Occipital lobe (tissue), 1 donor: ENCODE measurements at regions not wholly inside any gene's neighbourhood (a gene's known extent, or its start where the extent isn't known, plus 50 kb on each side); places are given as distances from the start of the nearest gene placed in this dataset.

ENCODE experiments used
- DNase-seq: peaks from one replicate; lab custom pipeline; 2025; lab: John Stamatoyannopoulos, UW

GRCh38 chr22:34150023-34150422 is 229.7 kb upstream of the LARGE1 start:
- no peak for DNase-seq

GRCh38 chr22:34159491-34159890 is 239.2 kb upstream of the LARGE1 start:
- no peak for DNase-seq

DNA sequence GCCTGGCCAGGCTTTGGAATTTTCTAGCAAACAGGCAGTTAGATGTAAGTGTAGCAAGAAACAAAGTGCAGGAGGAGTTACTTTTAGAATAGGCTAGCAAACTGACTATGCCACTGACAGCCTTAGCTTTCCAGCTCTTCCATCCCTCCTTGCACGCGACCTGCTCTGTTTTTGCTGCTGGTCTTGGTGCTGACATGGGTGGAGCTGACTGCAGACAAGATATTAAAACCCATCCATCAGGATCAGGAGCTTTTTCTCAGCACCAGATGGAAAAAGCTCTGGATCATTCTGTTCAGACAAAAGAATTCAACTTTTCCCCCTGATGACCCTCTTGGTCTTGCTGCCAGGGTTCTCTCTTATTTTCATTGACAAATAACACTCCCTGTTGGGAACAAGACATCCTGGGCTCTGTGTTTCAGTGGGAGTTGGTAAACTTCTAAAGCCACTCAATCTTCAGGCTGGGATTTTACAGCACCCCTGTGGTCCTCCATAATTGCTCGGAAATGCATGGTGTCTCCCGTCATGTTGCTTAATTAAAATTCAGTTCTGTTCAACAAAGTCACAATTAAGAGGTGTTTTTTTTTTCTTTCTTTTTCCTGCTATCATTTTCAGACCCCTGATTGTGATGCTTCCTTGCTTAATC is 240.0 kb upstream of the LARGE1 start:
- DNase-seq: no peak

DNA sequence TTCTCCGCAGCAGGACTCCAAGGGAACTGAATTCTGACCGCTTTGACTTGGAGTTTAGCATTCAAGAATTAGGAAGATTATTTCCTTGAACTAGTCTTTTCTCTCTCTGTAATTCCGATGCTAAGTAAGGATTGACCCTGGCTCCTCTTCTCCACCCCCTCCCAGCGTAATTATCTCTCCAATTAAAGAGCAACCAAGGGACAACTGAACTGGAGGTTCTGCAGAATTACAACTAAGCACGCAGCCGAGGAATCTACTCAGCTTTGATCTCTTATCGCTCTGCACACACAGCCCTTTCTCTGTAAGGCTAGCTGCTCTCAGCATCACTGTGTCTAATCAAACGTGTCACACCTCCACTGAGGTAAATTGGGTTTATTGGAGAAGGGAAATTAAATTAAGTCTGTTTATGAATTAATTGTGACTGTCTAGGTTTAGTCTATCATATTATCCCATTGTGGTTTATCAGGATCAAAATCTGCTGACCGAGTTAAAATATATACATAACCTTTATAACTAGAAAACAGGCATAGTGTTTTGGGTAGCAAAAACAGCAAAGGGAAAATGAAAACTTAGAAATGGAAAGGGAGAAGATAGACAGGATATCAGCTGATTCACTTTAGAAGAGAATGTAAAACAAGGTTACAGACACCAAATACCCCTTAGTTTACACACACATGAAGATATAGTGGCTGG is 241.3 kb upstream of the LARGE1 start:
- DNase-seq: no peak

DNA sequence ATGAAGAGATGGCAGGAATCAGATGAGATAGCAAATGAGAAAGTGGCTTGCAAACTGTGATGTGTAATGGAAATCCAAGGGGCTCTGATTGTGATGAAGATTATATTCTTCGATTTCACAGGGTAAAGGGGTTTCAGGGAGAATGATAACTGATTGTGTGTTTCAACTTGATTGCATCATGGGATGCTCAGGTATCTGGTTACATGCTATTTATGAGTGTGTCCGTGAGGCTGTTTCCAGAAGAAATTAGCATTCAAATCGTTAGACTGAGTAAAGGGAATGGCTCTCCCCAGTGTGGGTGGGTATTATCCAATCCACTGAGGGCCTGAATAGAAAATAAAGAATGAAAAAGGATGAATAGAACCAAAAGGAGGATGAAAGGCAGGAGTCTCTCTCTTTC is 278.7 kb upstream of the LARGE1 start:
- no peak for DNase-seq

DNA sequence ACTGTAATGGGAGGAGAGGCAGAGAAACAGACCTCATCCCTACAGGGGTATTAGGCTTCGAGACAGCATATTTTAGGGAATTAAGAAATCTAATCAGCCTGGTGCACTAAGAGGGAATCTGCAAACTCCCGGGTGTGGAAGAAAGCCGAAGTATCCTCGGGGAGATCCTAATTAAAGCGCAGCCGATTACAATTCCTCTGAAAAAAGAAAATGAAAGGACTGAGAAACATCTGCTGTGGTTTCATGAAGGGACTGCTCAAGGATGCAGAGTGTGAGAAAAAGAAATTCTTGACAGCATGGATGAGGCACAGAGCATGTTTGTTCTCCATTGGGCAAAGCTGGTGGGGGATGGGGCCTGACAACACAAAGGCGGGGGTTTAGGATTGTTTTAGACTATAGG is 290.0 kb upstream of the LARGE1 start:
- DNase-seq: no peak

DNA sequence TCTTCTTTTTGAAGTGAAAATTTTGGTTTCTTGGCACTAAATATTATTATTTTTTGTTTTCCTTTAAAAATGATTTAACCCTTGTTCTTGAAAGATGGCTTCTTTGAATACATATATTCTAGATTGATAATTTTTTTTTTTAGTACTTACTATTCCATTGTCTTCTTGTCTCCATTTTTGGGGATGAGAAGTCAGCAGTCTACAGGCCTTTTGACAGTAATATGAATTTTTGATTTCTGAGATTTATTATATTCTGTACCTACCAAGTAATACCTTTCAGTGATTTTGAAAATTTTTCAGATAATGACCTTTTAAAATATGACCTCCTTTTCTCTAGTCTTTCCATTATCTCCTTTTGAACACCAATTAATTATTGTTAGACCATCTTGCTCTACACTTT is 294.1 kb upstream of the LARGE1 start:
- no peak for DNase-seq

DNA sequence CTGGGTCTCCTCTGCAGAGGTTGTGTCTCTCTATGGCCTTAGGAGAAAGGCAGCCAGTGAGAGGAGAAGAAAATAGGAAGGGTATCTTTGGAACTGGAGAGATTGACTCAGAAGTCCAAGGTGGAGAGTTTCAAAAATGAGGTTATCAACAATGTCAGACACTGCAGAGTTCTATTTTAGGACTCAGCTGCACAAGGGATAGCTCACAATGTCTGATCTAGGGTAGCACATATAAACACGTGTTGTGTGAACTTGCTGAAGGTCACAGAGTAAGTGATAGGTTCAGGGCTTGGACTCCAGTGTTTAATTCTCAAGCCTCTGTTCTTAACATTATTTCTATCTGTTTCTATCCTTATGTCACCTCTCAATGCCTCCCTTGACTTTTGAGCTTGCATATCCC is 305.0 kb upstream of the LARGE1 start:
- DNase-seq: no peak

DNA sequence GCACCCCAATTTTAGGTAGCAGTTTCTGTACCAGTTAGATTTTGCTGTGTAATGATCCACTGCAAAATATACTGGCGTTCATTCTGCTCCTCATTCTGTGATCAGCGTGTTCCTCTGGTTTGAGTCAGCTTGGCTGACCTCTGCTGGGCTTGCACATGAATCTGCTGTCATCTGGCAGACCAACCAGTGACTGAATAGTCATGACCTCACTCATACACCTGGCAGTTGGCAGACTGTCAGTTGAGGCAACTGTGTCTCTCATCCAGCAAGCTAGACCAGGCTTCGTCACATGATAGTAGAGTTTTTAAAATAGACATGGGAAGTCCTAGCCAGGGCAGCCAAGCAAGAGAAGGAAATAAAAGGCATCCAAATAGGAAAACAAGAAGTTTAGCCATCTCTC is 316.3 kb upstream of the LARGE1 start:
- DNase-seq: no peak

DNA sequence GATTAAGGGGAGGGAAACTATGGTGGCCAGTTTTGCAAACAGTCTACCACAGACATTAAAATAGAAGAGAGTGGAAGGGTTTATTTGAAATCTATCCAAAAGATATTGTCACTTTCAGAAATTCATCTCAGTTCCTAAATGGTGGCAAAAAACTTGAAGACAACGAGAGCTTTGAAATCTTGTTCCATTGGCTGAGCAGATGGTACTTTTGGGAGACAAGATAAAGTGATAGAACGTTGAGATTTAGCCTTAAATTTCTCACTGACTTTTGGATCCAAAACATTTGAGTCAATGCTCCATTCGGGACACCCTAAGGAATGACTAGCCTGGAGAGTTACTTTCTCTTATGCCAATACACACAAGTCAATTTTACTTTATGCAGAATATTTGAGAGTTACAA is 319.1 kb upstream of the LARGE1 start:
- DNase-seq: no peak

DNA sequence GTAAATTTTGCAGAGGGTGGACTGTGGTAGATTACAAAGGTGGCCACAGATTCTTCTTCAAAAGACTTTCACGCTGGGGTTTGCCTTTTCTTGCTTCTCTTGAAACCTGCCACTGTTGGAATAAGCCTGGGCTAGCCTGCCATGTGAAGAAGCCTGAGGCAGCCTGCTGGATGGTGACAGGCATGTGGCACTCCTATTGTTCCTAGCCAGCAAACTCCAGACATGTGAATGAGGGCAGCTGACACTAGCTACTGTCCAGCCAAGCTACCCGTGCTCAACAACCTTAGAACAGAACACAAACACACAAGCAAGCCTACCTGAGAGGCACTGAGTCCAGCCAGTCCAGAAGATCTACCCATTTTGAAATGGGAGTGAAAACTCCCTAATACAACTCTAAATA is 322.7 kb upstream of the LARGE1 start:
- DNase-seq: no peak

DNA sequence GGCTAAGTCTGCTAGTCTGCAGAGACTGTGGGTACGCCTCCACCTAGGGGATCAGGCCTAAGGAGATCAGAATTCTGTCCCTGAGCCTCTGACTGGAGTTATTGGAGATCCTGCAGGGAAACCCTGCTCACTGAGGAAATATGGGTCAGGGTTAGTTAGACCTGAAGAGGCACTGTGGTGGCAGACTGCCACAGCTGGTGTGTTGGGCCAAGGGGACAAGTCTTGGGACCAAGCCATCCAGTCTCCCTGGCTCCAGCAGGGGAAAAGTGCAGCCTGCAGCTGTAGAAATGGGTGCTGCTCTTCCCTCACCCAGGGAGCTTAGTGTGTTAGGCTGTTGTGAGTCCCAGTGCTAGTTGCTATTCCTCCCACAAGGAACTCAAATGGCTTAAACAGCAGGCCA is 334.8 kb upstream of the LARGE1 start:
- no peak for DNase-seq

GRCh38 chr22:34278121-34278520 is 357.8 kb upstream of the LARGE1 start:
- DNase-seq: no peak

DNA sequence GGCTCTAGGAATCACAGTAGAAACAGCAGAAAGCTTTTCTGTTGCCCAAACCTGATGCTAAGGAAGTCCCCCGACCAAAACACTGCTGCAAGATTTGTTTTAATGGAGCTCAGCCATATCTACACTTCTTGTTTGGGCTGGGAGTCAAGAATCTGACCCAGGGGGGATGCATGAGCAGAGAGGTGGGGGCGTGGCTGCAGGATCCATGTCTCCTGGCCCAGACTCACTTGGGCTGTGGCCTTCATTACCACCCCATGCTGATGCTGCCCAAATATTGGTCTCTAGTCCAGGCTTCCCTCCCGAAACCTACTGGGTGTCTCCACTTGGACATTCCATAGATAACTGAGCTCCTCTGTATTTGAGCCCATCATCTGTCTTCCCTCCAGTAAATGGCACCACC is 361.5 kb upstream of the LARGE1 start:
- no peak for DNase-seq

- DNase-seq: no peak
Observed at GRCh38 chr22:34283844-34284243, 363.6 kb upstream of the LARGE1 start.

GRCh38 chr22:34293324-34293723 is 373.0 kb upstream of the LARGE1 start:
- DNase-seq: no peak

DNA sequence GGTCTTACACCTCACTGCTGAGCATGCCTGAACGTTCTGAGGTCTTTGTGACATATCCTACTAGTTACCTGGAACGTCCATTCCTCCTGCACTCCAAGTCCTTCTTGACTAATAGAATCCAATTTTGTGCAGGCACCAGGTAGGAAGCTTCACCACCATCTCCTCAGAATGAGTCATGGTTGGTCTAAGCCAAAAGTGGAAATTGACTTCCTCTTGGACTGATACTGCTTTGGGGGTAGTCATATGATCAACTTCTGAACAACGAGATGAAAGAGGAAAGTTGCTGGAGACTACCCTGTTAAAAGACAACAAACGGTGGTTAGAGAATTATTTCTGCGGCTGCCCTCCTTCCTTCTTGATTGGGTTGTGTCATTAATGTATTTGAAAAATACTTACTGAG is 374.2 kb upstream of the LARGE1 start:
- no peak for DNase-seq

GRCh38 chr22:34294986-34295385 is 374.7 kb upstream of the LARGE1 start:
- DNase-seq: no peak

- no peak for DNase-seq
Observed at GRCh38 chr22:34296461-34296860, 376.2 kb upstream of the LARGE1 start.

DNA sequence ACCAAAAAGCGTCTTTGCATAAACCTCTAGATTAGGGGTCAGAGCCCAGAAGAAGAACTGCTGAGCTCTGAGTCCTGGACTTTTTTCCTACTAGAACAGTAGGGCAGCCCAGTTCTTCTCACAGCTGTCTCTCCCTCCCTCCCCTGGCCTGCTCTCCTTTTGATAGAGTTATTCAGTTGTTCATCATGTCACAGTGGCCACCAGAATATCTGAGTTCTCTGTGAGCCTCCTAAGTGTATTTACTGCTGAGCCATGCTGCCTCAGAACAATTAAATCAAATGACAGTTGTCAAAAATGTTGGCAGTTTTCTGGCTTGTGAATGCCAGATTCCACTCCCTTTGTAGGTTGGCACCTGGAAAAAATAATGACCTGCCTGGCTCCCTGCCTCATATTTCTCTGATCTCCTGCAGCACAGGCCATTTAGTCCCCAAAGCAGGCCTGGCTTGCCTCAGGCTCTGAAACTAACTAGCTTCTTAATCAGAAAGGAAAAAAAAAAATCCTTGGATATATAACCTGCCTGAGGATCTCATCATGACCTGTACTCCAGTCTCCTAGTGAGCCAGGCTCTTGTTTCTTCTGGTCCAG is 377.4 kb upstream of the LARGE1 start:
- no peak for DNase-seq

- DNase-seq: no peak
Observed at GRCh38 chr22:34299496-34299895, 379.2 kb upstream of the LARGE1 start.

DNA sequence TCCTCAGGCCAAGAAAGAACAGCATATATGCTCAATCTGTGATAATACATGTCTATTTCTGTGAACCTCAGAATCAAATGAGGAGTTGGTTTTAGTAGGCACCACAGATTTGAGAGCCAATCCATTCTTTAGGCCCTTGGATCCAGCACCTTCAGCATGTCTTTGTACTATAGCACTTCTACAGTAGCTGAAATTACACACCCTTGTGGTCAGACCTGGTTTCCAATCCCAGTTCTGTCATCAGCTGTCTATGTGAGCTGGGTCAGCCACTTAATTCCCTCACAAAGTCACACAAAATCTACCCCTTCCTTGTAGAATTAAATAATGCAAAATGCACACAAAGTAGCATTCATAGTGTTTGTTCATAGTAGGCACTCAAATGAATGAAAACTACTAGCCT is 381.3 kb upstream of the LARGE1 start:
- no peak for DNase-seq

- no peak for DNase-seq
Observed at GRCh38 chr22:34303656-34304055, 383.4 kb upstream of the LARGE1 start.
